GM13977 (cell line): ENCODE measurements at regions not wholly inside any gene's neighbourhood (a gene's known extent, or its start where the extent isn't known, plus 50 kb on each side); places are given as distances from the start of the nearest gene placed in this dataset.

ENCODE experiments used
- DNase-seq: peaks from one replicate; pipeline ENCODE4 v3.0.0; 2012; ENCODE audit warnings: low spot score
- CTCF ChIP-seq: IDR thresholded peaks from 2 replicates; pipeline ENCODE4 v1.5.1; 2012; ENCODE audit warnings: mild to moderate bottlenecking, control low read depth; ENCODE audit not compliant: insufficient read depth; ENCODE audit errors: extremely low read depth, missing control alignments
- in situ Hi-C: fragments of 300-500 bp; cut with MboI; formaldehyde crosslinking; loops from one replicate; pipeline ENCODE4 v1.12.0; 2022; ENCODE audit warnings: low sequenced_read_pairs, low pct_unique_long_range_greater_than_20kb, mixed read lengths, inconsistent platforms; ENCODE audit not compliant: unreplicated experiment

DNA sequence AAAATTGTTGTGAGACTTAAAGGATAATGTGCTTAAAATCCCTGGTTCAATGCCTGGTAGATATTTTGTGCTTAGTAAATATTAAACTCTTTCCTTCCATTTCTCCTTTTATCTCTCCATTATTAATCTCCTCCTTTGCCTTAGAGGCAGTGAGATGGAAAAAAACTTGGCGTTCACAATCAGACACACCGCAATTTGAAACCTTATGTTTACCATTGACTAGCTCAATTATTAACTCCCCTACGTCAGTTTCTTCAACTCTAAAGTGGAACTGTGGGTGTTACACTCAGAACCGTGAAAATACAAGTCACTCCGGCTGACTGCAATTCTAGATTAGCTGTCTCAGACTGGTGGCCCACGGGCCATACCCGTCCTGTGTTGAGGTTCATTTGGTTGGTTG, 327.2 kb downstream of the DEPDC1B start:
- no peak for TF ChIP-seq CTCF
- no peak for DNase-seq
- in situ Hi-C loops, result no loop called here

- DNase-seq, result no peak
- TF ChIP-seq CTCF, result no peak
- in situ Hi-C loops, result no loop called here
These were observed 328.9 kb downstream of the DEPDC1B start for GRCh38 chr5:60371065-60371464.

- no peak for DNase-seq
- TF ChIP-seq CTCF, result no peak
- in situ Hi-C loops, result no loop called here
These were observed 329.5 kb downstream of the DEPDC1B start for GRCh38 chr5:60370508-60370907.

DNA sequence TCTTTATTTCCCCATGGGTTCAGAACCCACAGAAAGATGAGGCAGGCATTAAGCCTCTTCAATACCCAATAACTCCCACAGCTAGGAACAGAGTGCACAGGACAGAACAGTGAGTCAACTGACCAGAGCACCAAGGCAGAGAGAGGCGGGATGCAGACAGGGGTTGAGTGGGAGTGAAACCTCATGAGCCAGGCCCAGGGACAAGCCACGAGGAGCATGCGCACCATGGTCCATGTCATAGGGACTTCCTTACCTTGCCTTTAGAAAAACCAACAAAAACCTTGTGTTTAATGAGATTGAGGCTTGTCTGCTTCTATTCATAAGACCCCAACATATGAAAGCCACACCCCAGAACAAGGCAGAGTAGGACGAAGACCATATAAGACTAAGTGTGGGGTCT, 330.6 kb downstream of the DEPDC1B start:
- TF ChIP-seq CTCF, result no peak
- in situ Hi-C loops, result no loop called here

GRCh38 chr5:60368100-60368499, 331.9 kb downstream of the DEPDC1B start:
- no peak for TF ChIP-seq CTCF
- in situ Hi-C loops, result no loop called here
- DNase-seq, result no peak

More for the DNA sequence above, 330.6 kb downstream of the DEPDC1B start:
- DNase-seq, result no peak

GRCh38 chr5:60366489-60366888, 333.5 kb downstream of the DEPDC1B start:
- in situ Hi-C loops, result no loop called here
- no peak for DNase-seq
- TF ChIP-seq CTCF, result no peak

DNA sequence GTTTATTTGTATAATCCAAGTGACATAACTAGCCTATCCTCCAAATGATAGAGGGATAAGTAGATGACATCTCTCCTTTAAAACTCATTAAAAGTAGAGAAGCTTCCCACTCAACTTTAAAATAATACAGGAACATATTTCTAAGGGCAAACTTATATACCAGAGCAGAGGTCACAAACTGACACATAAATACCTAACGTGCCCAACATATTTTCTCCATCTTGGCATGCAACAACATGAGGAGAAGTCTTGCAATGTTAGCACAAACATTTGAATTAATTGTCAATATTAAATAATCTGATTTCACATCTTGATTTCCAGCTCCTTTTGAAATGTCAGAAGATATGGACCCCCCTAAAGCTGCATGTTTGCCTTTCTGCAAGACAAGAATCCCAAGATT, 335.0 kb downstream of the DEPDC1B start:
- in situ Hi-C loops, result no loop called here
- DNase-seq, result no peak
- TF ChIP-seq CTCF, result no peak
